ENCODE measurements at regions not wholly inside any gene's neighbourhood (a gene's known extent, or its start where the extent isn't known, plus 50 kb on each side); places are given as distances from the start of the nearest gene placed in this dataset.

GRCh38 chr20:52895701-52896100 lies 76.5 kb upstream of the TSHZ2 start:
- TF ChIP-seq BRCA1 (IDR thresholded peaks at IDR 0.05; ENCODE audit: low read depth, low read length): no peak
- TF ChIP-seq CBX3 (IDR thresholded peaks at IDR 0.05; ENCODE audit: borderline replicate concordance, low read depth): no peak
- TF ChIP-seq ZBED1 (IDR thresholded peaks at IDR 0.05; ENCODE audit: borderline replicate concordance): no peak
- no peak for TF ChIP-seq RCOR1 (conservative IDR thresholded peaks at IDR 0.05; ENCODE audit: low read depth, low read length)
- TF ChIP-seq ETV6 (conservative IDR thresholded peaks at IDR 0.05 in 1 of 2, IDR thresholded peaks at IDR 0.05 in 1 of 2; ENCODE audit: borderline replicate concordance in 1 of 2, low read depth in 1 of 2): no peak
- no peak for TF ChIP-seq TCF3 (IDR thresholded peaks at IDR 0.05; ENCODE audit: borderline replicate concordance, insufficient read depth, low read depth, low read length)
- no peak for TF ChIP-seq RBBP5 (conservative IDR thresholded peaks at IDR 0.05)
- TF ChIP-seq MLLT1 (IDR thresholded peaks at IDR 0.05): no peak
- no peak for TF ChIP-seq SRF (IDR thresholded peaks at IDR 0.05; ENCODE audit: low read depth in 2 of 2, low read length in 2 of 2)
- no peak for TF ChIP-seq REST (IDR thresholded peaks at IDR 0.05; ENCODE audit: low read depth, low read length)
- TF ChIP-seq NFXL1 (IDR thresholded peaks at IDR 0.05; ENCODE audit: borderline replicate concordance): no peak
- TF ChIP-seq TAF1 (IDR thresholded peaks at IDR 0.05; ENCODE audit: borderline replicate concordance, low read depth, low read length): no peak
- no peak for TF ChIP-seq FOS (IDR thresholded peaks at IDR 0.05; ENCODE audit: borderline replicate concordance, extremely low read depth, insufficient read length)
- TF ChIP-seq RB1 (IDR thresholded peaks at IDR 0.05; ENCODE audit: borderline replicate concordance): no peak
- no peak for TF ChIP-seq RAD21 (IDR thresholded peaks at IDR 0.05; ENCODE audit: insufficient read depth, low read depth, low read length)
- POLR2A ChIA-PET: no interaction called here
- no TSS peak for BruUV-seq (replicated peaks)
- no peaks in the 10 kb centered on the region for H3K36me3 ChIP-seq (ENCODE audit: control insufficient read depth in 2 of 2, insufficient read depth in 2 of 2, low read length in 1 of 2)
- WGBS (ENCODE audit: insufficient coverage, insufficient replicate concordance, low lambda C conversion rate, missing lambda C conversion rate): 31% methylated on average over 8 of the region's 8 CpGs
- ATAC-seq (no peak), FAIRE-seq (no peak), DNase-seq (ENCODE audit: low read depth, low spot score) (no peak)
- no peak overlapping the region for H2AFZ ChIP-seq (ENCODE audit: control insufficient read depth, low read depth, low read length)
- no peaks in the 10 kb centered on the region for H3K9me3 ChIP-seq (replicated peaks; ENCODE audit: control insufficient read depth, insufficient read depth, low read length)
- intact Hi-C loops (cut with micrococcal nuclease; ENCODE audit: unreplicated experiment): no loop called here
- H3K4me1 ChIP-seq (ENCODE audit: control insufficient read depth, insufficient read depth, low read length): no peaks in the 10 kb centered on the region
- no peaks in the 10 kb centered on the region for H4K20me1 ChIP-seq (ENCODE audit: control insufficient read depth, insufficient read depth)
- CTCF ChIA-PET: no interaction called here
- H3K4me3 ChIP-seq: no peak overlapping the region
- SMC1A ChIA-PET (ENCODE audit: uncharacterized antibody, unreplicated experiment): no interaction called here
- H3K4me2 ChIP-seq (ENCODE audit: control insufficient read depth, insufficient read depth): no peak overlapping the region
- H3K27ac ChIP-seq (ENCODE audit: control insufficient read depth, insufficient read depth): no peak overlapping the region
- no peak overlapping the region for H3K9ac ChIP-seq (ENCODE audit: control insufficient read depth, insufficient read depth, low read length)
- H3K79me2 ChIP-seq (ENCODE audit: control insufficient read depth, insufficient read depth, low read length): no peaks in the 10 kb centered on the region
- RAD21 ChIA-PET (ENCODE audit: unreplicated experiment): no interaction called here
- in situ Hi-C loops (cut with MboI): no loop called here
- 0 out of 4 replicates have a peak, but pooled peaks cover 0 to 2% of the 10 kb centered on the region in 2 experiments for H3K27me3 ChIP-seq (replicated peaks in 1 of 2; ENCODE audit: control insufficient read depth in 2 of 2, insufficient read depth in 2 of 2, low read length in 1 of 2)

Measured in GM12878 (cell line).